Spleen (tissue), 11 donors: ENCODE measurements at regions not wholly inside any gene's neighbourhood (a gene's known extent, or its start where the extent isn't known, plus 50 kb on each side); places are given as distances from the start of the nearest gene placed in this dataset.
"Not testable (repeated sequence)": the region's sequence is repeated elsewhere in the genome, so short reads cannot be mapped to it uniquely, and the experiment has no call there.

ENCODE experiments used
- DNase-seq: peaks from one replicate; pipeline ENCODE4 v3.0.0-alpha.2; 2020
- H3K27ac ChIP-seq, 8 donors: fragments of 200-600 bp; sonication (generic) in 7 of 8; 1 replicate in 4 of 8; 2 replicates in 4 of 8; pipeline versions ENCODE4 v1.5.0 to v1.8.0; 2016 to 2021; ENCODE audit warnings: inconsistent platforms in 4 of 8, mild to moderate bottlenecking in 4 of 8, moderate library complexity in 1 of 8
- H3K27me3 ChIP-seq, 7 donors: fragments of 200-600 bp; sonication (generic) in 6 of 7; replicated peaks in 1 of 7; 1 replicate in 4 of 7; 2 replicates in 3 of 7; pipeline versions ENCODE4 v1.5.0 to v1.8.0; 2016 to 2021; ENCODE audit warnings: inconsistent platforms in 3 of 7, mild to moderate bottlenecking in 1 of 7
- H3K36me3 ChIP-seq, 6 donors: fragments of 200-600 bp; sonication (generic) in 5 of 6; 1 replicate in 4 of 6; 2 replicates in 2 of 6; pipeline versions ENCODE4 v1.5.0 to v1.8.0; 2016 to 2021; ENCODE audit warnings: inconsistent platforms in 2 of 6
- H3K4me1 ChIP-seq, 6 donors: fragments of 200-600 bp; sonication (generic) in 5 of 6; 1 replicate in 3 of 6; 2 replicates in 3 of 6; pipeline versions ENCODE4 v1.5.0 to v1.8.0; 2016 to 2021; ENCODE audit warnings: inconsistent platforms in 3 of 6
- H3K4me3 ChIP-seq, 8 donors: fragments of 200-600 bp; sonication (generic) in 7 of 8; 1 replicate in 4 of 8; 2 replicates in 4 of 8; pipeline versions ENCODE4 v1.5.0 to v1.8.0; 2016 to 2021; ENCODE audit warnings: inconsistent platforms in 4 of 8, mild to moderate bottlenecking in 4 of 8, moderate library complexity in 2 of 8
- H3K9me3 ChIP-seq, 8 donors: fragments of 200-600 bp; sonication (generic) in 7 of 8; 1 replicate in 4 of 8; 2 replicates in 4 of 8; pipeline versions ENCODE4 v1.5.0 to v1.8.0; 2016 to 2021; ENCODE audit warnings: inconsistent platforms in 4 of 8
- POLR2A ChIP-seq, 3 donors: fragments of 450-650 bp; IDR thresholded peaks; one replicate each; pipeline ENCODE4 v1.5.1; 2017; ENCODE audit warnings: antibody characterized with exemption in 3 of 3, mild to moderate bottlenecking in 1 of 3
- POLR2AphosphoS5 ChIP-seq, 3 donors: sonication (generic); formaldehyde crosslinking; IDR thresholded peaks; one replicate each; pipeline ENCODE4 v1.5.1; 2017; ENCODE audit warnings: antibody characterized with exemption in 3 of 3
- WGBS, 5 donors: extraction: QIAGEN DNeasy Blood & Tissue Kit in 3 of 5; methylation state at CpG; one replicate each; pipeline versions ENCODE4 v1.1.5 to v1.1.7; 2013 to 2018; 5-methylcytosine and 5-hydroxymethylcytosine counted together
- intact Hi-C: fragments of 100-400 bp; cut with DNase I; formaldehyde crosslinking; loops from one replicate; pipeline ENCODE4 v1.15.0; 2023; ENCODE audit warnings: low total_unique reads
- TF ChIP-seq, protein P1 (sequence below), 11 experiments: fragments of 200-600 bp in 7 of 11; fragments of 450-650 bp in 4 of 11; sonication (generic) in 4 of 11; IDR thresholded peaks in 8 of 11; conservative IDR thresholded peaks in 3 of 11; 1 replicate in 7 of 11; 2 replicates in 4 of 11; pipeline versions ENCODE4 v1.4.0 to v1.8.0; 2016 to 2021; ENCODE audit warnings: antibody characterized with exemption in 11 of 11, inconsistent platforms in 4 of 11, mild to moderate bottlenecking in 1 of 11
- donor health status: healthy with polysubstance abuse.
- donor health status: DM: no; HTN: no; CAD: no; lungs with moderate emphysema.
- donor health status: DM: no; HTN: no; CAD: no.
- donor health status: Bipolar disorder and iron deficiency.
- donor health status: healthy.
- donor health status: DM: no; HTN: no; CAD: no.
- donor health status: DM: yes; HTN: yes; CAD: no.

GRCh38 chr2:43065036-43065435, 161.4 kb downstream of the ZFP36L2 start:
- intact Hi-C loops = no loop called here
- peak; percentile 34 for DNase-seq
- 85 to 100% (median 93%) methylated on average over 3 of the region's 3 CpGs for WGBS, 5 donors

DNA sequence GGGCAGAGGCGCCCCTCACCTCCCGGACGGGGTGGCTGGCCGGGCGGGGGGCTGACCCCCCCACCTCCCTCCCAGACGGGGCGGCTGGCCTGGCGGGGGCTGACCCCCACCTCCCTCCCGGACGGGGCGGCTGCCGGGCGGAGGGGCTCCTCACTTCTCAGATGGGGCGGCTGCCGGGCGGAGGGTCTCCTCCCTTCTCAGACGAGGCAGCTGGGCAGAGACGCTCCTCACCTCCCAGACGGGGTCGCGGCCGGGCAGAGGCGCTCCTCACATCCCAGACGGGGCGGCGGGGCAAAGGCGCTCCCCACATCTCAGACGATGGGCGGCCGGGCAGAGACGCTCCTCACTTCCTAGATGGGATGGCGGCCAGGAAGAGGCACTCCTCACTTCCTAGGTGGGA, 163.3 kb downstream of the ZFP36L2 start:
- H3K9me3 ChIP-seq = peaks cover 0 to 10% (median 6%) of the 10 kb centered on the region in 8 donors
- H3K36me3 ChIP-seq, H3K27me3 ChIP-seq, H3K4me3 ChIP-seq, intact Hi-C loops, H3K27ac ChIP-seq: not testable (repeated sequence)
- 96 to 100% (median 99%) methylated on average over 1 to 20 of the region's 32 CpGs; no CpG with 5 or more reads in 1 of the 5 donors for WGBS, 5 donors
- H3K4me1 ChIP-seq = peaks cover 5 to 25% (median 15%) of the 10 kb centered on the region in 6 donors
- peak; percentile 11 for DNase-seq

More at GRCh38 chr2:43065036-43065435, 161.4 kb downstream of the ZFP36L2 start:
- Histone ChIP-seq H3K27me3 (no peaks in the 10 kb centered on the region), H3K27ac (no peak overlapping the region), H3K9me3 (peaks cover 0 to 10% (median 6%) of the 10 kb centered on the region in 8 donors), H3K4me3 (no peak overlapping the region), H3K4me1 (peaks cover 0 to 12% (median 3%) of the 10 kb centered on the region in 6 donors), H3K36me3 (no peaks in the 10 kb centered on the region)
- TF ChIP-seq POLR2A (IDR thresholded peaks at IDR 0.05) (no peak), POLR2AphosphoS5 (IDR thresholded peaks at IDR 0.05) (no peak)
- TF ChIP-seq, protein P1, sequence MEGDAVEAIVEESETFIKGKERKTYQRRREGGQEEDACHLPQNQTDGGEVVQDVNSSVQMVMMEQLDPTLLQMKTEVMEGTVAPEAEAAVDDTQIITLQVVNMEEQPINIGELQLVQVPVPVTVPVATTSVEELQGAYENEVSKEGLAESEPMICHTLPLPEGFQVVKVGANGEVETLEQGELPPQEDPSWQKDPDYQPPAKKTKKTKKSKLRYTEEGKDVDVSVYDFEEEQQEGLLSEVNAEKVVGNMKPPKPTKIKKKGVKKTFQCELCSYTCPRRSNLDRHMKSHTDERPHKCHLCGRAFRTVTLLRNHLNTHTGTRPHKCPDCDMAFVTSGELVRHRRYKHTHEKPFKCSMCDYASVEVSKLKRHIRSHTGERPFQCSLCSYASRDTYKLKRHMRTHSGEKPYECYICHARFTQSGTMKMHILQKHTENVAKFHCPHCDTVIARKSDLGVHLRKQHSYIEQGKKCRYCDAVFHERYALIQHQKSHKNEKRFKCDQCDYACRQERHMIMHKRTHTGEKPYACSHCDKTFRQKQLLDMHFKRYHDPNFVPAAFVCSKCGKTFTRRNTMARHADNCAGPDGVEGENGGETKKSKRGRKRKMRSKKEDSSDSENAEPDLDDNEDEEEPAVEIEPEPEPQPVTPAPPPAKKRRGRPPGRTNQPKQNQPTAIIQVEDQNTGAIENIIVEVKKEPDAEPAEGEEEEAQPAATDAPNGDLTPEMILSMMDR (IDR thresholded peaks at IDR 0.05 in 8 of 11, conservative IDR thresholded peaks at IDR 0.05 in 3 of 11) = no peak

DNA sequence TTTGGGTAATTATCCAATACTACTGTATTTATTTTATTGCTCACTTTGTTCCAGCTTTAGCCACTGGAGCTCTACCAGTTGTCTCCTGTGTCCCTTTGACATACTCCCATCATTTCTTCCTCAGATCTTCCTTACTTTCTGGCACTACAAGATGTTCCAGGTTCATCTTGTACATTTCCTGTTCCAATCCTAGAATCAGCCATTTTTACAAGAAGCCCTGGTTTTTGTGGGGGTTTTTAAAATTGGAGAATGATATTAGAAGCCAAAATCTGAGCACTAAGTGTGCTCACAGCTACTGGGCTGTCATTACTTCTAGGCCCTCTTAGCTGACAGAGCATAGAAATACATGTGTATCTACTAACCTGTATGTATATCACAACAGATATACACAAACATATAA, 164.3 kb downstream of the ZFP36L2 start:
- intact Hi-C loops = no loop called here

GRCh38 chr2:43060390-43061016, 165.9 kb downstream of the ZFP36L2 start:
- Histone ChIP-seq H3K27ac (peak overlapping the region in 5 of 8 donors; percentile 28 to 68 (median 51)), H3K4me3 (no peak overlapping the region), H3K36me3 (no peaks in the 10 kb centered on the region), H3K4me1 (peaks cover 5 to 25% (median 15%) of the 10 kb centered on the region in 6 donors), H3K27me3 (no peaks in the 10 kb centered on the region), H3K9me3 (peaks cover 0 to 10% (median 6%) of the 10 kb centered on the region in 8 donors)
- peak; percentile 41 for DNase-seq
- intact Hi-C loops = no loop called here
- 78 to 95% (median 92%) methylated on average over 3 of the region's 3 CpGs for whole genome bisulfite sequencing, 5 donors
- TF ChIP-seq POLR2AphosphoS5 (IDR thresholded peaks at IDR 0.05) (no peak), POLR2A (IDR thresholded peaks at IDR 0.05) (no peak)
- TF ChIP-seq, protein P1 (IDR thresholded peaks at IDR 0.05 in 8 of 11, conservative IDR thresholded peaks at IDR 0.05 in 3 of 11) = no peak

More for the DNA sequence above, 164.3 kb downstream of the ZFP36L2 start:
- no peak overlapping the region for H3K4me3 ChIP-seq
- H3K36me3 ChIP-seq = no peaks in the 10 kb centered on the region
- peaks cover 5 to 25% (median 15%) of the 10 kb centered on the region in 6 donors for H3K4me1 ChIP-seq
- H3K9me3 ChIP-seq = peaks cover 0 to 10% (median 6%) of the 10 kb centered on the region in 8 donors
- no peaks in the 10 kb centered on the region for H3K27me3 ChIP-seq
- no peak for DNase-seq
- no peak overlapping the region for H3K27ac ChIP-seq
- TF ChIP-seq, protein P1 (IDR thresholded peaks at IDR 0.05 in 8 of 11, conservative IDR thresholded peaks at IDR 0.05 in 3 of 11) = no peak
- TF ChIP-seq POLR2AphosphoS5 (IDR thresholded peaks at IDR 0.05) = no peak
- no peak for TF ChIP-seq POLR2A (IDR thresholded peaks at IDR 0.05)
